RPMI8226 (cell line): ENCODE measurements at regions not wholly inside any gene's neighbourhood (a gene's known extent, or its start where the extent isn't known, plus 50 kb on each side); places are given as distances from the start of the nearest gene placed in this dataset.
"Not testable (repeated sequence)": the region's sequence is repeated elsewhere in the genome, so short reads cannot be mapped to it uniquely, and the experiment has no call there.

ENCODE experiments used
- DNase-seq: peaks from one replicate; pipeline ENCODE4 v3.0.0-alpha.2; 2015

- DNase-seq, result peak; percentile 47
These were observed 132.4 kb upstream of the USP9X start for GRCh38 chrX:40952855-40953254.

GRCh38 chrX:40953369-40953768 is 131.9 kb upstream of the USP9X start:
- peak; percentile 5 for DNase-seq

DNA sequence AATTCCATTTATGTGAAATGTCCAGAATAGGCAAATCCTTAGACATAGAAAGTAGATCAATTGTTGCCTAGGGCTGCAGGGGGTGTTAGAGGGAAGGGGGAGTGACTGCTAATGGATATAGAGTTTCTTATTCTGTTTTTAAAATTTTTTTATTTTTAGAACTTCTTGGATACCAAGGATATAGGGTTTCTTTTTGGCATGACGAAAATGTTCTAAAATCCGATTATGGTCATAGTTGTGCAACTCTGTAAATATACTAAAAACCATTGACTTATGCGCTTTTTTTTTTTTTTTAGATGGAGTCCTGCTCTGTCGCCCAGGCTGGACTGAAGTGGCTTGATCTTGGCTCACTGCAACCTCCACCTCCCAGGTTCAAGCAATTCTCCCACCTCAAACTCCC is 125.2 kb upstream of the USP9X start:
- no peak for DNase-seq

- no peak for DNase-seq
These were observed 122.3 kb upstream of the USP9X start for GRCh38 chrX:40962793-40963407.

DNA sequence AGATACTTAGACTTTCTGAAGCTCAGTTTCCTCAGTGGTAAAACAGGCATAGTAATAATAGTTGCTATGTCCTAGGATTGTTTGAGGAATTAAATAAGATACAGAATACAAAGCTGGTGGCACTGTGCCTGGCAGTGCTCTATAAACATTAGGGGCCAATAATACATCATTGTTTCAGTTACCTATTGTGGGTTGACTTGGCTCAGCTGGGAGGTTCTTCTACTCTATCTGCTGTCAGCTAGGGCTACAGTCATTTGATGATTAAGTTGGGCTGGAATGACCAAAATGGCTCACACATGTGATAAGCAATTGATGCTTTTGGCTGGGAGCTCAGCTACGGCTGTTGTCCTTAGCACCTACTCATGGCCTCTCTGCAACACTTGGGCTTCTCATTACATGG is 121.2 kb upstream of the USP9X start:
- DNase-seq, result no peak

DNA sequence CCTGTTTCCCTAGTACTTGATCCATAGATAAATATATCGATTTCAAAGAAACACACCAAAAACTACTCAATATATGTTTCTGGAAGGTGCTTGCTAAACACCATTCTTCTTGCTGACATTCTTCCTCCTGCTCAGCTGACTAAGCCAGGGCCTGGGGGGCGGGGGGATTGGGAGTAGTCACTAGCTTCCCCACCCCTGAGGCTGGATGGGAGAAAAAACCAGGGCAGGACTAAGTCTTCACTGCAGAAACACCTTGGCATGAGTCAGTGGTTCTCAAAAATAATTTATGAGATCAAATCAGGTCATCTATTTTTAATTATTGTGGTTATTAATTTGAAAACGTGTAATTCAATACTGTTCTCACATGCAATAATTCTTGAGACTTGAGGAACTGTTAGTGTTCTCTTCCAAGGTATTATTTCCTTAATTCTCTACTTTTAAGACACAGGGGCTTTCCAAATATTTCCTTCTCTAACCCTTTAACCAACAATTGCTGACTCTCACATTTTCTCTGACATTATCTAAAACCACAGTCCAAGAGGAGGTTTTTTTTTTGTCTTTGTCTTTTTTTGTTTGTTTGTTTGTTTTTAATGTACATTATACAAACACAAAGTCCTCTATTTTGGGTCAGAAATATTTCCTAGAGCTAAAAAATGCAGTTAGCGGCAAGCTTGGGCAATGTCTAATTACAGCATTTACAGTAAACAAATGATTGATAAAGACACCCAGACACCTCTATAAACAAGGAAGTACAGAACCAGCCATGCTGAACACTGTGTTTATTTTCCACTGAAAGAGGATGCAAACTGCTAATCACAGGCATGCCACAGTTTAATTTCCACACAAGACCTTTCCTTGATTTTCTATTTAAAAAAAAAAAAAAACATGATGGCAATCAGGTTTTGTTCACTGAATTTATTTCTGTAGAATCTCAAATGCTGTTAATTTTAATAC is 120.3 kb upstream of the USP9X start:
- DNase-seq, result peak; percentile 7

DNA sequence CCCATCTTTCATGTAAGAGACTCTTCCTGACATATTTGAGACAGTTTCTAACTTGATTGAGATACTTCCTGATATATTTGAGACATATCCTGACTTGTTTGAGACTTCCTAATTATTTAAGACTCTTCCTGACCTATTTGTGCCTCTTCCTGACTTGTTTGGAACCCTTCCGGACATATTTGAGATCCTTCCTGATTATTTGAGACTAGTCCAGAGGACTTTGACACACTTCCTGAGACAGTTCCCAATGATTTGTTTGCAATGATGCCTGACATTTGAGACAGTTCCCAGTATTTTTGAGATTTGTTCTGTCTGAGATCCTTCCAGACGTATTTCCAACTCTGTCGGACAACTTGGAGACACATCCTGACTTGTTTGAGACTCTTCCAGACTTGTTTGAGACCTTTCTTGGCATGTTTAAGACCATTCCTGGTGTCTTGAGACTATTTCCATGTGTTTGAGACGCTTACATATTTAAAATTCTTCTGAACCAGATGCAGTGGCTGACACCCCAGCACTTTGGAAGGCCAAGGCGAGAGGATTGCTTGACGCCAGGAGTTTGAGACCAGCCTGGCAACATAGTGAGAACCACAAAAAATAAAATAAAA is 118.9 kb upstream of the USP9X start:
- no peak for DNase-seq

DNA sequence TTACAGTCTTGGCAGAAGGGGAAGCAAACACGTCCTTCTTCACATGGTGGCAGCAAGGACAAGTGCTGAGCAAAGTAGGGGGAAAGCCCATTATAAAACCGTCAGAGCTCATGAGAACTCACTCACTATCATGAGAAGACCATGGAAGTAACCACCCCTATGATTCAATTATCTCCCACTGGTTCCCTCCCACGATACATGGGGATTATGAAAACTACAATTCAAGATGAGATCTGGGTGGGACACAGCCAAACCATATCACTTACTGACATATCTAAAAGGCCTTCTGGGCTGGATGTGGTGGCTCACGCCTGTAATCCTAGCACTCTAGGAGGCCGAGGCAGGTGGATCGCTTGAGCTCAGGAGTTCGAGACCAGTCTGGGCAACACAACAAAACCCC is 117.1 kb upstream of the USP9X start:
- no peak for DNase-seq

GRCh38 chrX:40971736-40972135 is 113.5 kb upstream of the USP9X start:
- no peak for DNase-seq

DNA sequence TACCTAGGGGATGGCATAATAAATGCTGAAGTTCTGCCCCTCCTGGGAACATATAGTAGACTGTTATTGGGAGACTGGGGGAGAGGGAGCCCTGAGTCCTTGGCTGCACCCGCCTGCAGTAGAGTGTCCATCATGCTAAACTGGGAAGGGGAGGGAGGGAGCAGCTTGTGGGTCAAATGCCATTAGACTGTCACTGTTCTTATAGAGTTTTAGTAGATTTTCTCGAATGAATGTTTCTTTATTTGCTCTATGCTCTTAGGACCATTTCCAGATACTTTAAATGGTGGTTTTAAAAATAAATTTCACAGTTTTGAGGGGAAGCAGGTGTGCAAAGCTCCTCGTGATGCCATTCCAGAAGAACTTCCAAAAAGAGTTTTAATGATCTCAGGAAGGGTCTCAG is 111.6 kb upstream of the USP9X start:
- no peak for DNase-seq

DNA sequence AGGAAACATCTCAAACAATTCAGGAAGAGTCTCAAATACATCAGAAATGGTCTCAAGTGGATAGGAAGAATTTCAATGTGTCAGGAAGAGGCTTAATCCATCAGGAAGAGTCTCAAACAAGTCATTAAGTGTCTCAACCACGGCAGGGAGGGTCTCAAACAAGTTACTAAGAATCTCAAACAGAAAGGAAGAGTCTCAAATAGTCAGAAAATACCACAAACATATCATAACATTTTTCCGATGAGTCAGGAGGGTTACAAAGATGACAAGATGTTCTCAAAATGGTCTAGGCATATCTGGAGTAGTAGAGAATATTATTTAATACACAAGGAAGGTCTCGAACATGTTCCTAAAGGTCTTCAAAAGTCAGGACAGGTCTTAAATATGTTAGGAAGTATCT is 109.3 kb upstream of the USP9X start:
- no peak for DNase-seq

GRCh38 chrX:40976981-40977380 is 108.3 kb upstream of the USP9X start:
- no peak for DNase-seq

DNA sequence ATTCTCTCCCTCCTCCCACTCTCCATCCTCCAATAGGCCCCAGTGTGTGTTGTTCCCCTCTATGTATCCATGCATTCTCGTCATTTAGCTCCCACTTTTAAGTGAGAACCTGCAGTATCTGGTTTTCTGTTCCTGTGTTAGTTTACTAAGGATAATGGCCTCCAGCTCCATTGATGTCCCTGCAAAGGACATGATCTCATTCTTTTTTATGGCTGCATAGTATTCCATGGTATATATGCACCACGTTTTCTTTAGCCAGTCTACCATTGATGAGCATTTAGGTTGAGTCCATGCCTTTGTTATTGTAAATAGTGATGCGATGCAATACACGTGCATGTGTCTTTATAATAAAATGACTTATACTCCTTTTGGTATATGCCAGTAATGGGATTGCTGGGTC is 100.3 kb upstream of the USP9X start:
- no peak for DNase-seq

- DNase-seq, result no peak
These were observed 97.8 kb upstream of the USP9X start for GRCh38 chrX:40987413-40987812.

- no peak for DNase-seq
These were observed 97.1 kb upstream of the USP9X start for GRCh38 chrX:40988100-40988499.

- DNase-seq, result not testable (repeated sequence)
These were observed 91.8 kb upstream of the USP9X start for GRCh38 chrX:40993395-40993794.

DNA sequence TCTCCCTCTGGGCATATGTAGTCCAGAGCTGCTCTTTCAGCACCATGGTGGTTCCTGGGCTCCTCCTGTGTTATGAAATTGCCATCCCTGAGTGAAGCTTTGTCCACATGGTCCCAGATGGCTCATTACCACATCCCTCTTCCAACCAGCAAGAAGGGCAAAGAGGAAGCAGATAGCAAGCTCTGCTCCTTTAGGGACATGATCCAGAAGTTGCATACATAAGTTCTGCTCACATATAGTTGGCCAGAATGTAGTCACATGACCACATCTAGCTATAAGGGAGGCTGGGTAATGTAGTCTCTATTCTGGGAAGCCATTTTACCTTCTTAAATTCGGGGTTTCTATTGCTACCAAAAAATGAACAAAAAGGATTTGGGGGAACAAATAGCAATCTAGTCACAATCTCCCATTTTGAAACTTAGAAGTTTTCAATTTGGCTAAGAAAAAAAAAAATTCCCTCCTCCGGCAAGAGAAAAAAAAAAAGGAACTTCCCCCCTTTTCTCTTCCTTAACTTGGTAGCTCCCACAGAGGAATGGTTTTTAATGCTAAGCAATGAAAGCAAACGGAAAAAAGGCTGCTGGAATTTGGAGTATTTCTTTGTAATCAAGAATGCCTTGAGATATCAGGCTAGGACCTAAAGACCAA is 88.2 kb upstream of the USP9X start:
- no peak for DNase-seq

DNA sequence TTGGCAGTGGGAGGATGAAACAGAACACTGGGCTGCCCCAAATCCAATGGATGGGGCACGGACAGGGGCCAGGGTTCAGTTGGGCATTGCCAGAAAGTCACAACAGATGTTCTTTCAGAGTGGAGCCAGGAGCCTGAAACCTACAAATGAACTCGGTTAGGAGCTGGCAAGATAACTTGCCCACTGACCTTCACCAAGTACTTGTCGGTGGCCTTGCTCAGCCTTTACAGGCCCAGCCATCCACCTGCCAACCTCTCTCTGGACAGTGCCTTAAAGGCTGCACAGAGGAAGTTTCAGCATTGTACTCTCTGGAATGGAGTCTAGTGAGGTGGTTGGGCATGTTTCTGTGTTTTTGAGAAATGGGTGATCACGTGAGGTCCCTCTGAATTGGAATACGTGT is 87.1 kb upstream of the USP9X start:
- DNase-seq, result no peak

DNA sequence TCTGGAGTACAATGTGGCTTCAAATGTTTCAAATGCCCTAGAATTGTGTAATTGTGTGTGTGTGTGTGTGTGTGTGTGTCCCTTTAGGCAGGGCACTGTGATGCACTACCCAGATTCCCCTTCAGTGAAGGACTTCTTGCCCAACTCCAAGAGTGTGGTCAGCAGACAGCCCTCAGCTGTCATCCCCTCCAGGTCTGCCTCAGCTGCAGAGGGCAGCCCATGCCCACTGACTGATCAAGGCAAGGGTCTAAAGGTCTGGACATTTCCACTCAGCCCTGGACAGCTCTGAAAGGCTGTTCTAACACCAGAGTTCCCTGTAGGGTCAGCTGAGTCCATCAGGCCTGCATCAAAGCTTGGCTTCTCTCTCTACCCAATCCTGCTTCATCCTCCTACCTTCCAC is 83.9 kb upstream of the USP9X start:
- DNase-seq, result no peak

DNA sequence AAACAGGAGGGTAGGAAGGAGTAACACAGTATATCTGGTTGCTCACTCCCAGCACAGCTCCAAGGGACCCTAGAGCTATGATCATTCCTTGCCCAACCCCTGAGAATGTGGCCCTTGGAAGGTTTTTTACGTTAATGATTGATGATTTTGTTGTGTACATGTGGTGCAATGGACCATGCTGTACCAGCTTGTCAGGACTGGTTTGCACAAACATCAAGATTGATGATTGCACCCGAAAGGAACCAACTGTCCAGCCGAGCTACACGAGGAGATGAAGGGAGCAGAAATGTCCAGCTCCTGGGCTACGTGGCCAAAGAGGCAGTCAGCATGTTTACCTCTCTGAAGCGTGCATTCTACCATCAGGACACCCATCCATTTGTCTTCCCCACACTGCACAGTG is 83.2 kb upstream of the USP9X start:
- no peak for DNase-seq

- no peak for DNase-seq
These were observed 81.6 kb upstream of the USP9X start for GRCh38 chrX:41003506-41004270.

- no peak for DNase-seq
These were observed 79.7 kb upstream of the USP9X start for GRCh38 chrX:41005445-41005992.
